ENCODE measurements at regions not wholly inside any gene's neighbourhood (a gene's known extent, or its start where the extent isn't known, plus 50 kb on each side); places are given as distances from the start of the nearest gene placed in this dataset.

DNA sequence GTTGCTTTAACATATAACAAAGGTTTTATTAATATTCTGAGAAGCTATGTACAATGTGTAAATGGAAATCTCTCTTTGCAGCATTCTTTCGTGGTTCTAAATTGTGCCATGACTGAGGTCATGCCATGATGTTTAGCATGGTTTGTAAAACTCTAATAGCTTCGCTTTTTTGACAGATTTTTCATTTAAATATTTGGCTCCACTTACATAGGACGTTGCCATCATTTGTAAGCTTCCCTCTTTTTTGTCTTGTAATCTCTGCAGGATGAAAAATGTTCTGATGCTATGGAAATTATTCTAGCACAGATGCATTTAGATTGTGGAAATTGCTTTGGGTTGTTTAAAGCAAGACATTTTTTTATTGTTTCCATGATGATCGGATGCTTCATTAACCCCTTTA, 1054.8 kb downstream of the MAT2B start:
- TF ChIP-seq, protein P1, sequence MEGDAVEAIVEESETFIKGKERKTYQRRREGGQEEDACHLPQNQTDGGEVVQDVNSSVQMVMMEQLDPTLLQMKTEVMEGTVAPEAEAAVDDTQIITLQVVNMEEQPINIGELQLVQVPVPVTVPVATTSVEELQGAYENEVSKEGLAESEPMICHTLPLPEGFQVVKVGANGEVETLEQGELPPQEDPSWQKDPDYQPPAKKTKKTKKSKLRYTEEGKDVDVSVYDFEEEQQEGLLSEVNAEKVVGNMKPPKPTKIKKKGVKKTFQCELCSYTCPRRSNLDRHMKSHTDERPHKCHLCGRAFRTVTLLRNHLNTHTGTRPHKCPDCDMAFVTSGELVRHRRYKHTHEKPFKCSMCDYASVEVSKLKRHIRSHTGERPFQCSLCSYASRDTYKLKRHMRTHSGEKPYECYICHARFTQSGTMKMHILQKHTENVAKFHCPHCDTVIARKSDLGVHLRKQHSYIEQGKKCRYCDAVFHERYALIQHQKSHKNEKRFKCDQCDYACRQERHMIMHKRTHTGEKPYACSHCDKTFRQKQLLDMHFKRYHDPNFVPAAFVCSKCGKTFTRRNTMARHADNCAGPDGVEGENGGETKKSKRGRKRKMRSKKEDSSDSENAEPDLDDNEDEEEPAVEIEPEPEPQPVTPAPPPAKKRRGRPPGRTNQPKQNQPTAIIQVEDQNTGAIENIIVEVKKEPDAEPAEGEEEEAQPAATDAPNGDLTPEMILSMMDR (IDR thresholded peaks at IDR 0.05; ENCODE audit: extremely low read depth, low read depth, low read length), result no peak
- H3K9me3 ChIP-seq (ENCODE audit: low read depth, low read length), result no peaks in the 10 kb centered on the region
- H4K20me1 ChIP-seq (ENCODE audit: insufficient read depth, low read length), result no peaks in the 10 kb centered on the region
- H3K79me2 ChIP-seq (ENCODE audit: insufficient read depth, low read length), result no peaks in the 10 kb centered on the region
- DNase-seq (ENCODE audit: insufficient read length, low spot score, missing footprints), result no peak
- no peak overlapping the region for H3K4me2 ChIP-seq (ENCODE audit: insufficient read depth, low read length)
- no peak overlapping the region for H3K27ac ChIP-seq (ENCODE audit: low read depth, low read length)
- no peaks in the 10 kb centered on the region for H3K27me3 ChIP-seq (ENCODE audit: insufficient read depth, low read length)
- H3K4me1 ChIP-seq (ENCODE audit: insufficient read depth, low read length), result no peaks in the 10 kb centered on the region
- H2AFZ ChIP-seq (ENCODE audit: low read length), result no peak overlapping the region
- no peaks in the 10 kb centered on the region for H3K36me3 ChIP-seq (ENCODE audit: insufficient read depth, low read length)
- no peak overlapping the region for H3K4me3 ChIP-seq (ENCODE audit: insufficient read depth, low read length)

DNA sequence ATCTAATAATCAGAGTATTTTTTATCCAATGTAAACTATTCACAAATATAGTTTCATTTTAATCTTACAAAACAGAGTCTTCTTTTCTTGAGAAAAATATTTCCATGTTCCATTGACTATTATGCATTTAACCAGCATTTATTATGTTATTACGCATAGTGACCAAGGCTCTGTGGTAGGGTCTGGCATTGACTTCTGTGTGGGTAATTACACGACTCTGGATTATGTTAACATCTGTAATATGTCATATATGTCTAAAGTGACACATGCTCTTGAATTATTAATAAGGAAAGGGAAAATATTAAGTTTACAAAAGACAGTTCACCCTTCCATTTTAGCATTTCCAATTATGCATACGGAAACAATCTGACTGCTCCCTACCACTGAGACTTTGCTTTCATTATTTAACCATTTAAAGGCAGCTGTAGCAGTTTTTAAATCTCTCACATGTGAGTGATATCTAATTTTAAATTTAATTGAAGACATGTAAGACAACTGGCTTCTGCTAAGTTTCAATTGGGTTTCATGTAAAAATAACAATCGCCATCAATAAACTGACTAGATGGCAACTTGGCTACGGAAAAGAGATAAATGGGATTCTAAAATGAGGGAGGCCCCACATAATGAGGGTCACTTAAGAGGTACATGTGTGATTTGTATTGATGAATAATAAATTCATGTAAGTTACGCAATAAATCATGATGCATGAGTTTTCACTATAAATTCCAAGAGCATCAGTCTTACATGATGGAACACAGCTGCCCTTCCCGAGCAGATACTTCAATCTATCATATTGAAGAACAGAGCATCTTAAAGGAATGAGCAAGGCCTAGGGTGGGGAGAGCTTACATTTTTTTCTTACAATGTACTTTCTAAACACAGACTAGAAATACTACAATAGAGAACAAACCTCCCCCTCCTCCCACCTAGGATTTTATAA, 1056.8 kb downstream of the MAT2B start:
- Histone ChIP-seq H3K4me2 (ENCODE audit: insufficient read depth, low read length) (no peak overlapping the region), H2AFZ (ENCODE audit: low read length) (no peak overlapping the region), H3K4me1 (ENCODE audit: insufficient read depth, low read length) (no peaks in the 10 kb centered on the region), H3K4me3 (ENCODE audit: insufficient read depth, low read length) (no peak overlapping the region), H3K27me3 (ENCODE audit: insufficient read depth, low read length) (no peaks in the 10 kb centered on the region), H3K27ac (ENCODE audit: low read depth, low read length) (no peak overlapping the region), H3K79me2 (ENCODE audit: insufficient read depth, low read length) (no peaks in the 10 kb centered on the region), H3K36me3 (ENCODE audit: insufficient read depth, low read length) (no peaks in the 10 kb centered on the region), H4K20me1 (ENCODE audit: insufficient read depth, low read length) (no peaks in the 10 kb centered on the region), H3K9me3 (ENCODE audit: low read depth, low read length) (no peaks in the 10 kb centered on the region)
- TF ChIP-seq, protein P1 (IDR thresholded peaks at IDR 0.05; ENCODE audit: extremely low read depth, low read depth, low read length), result no peak
- DNase-seq (ENCODE audit: insufficient read length, low spot score, missing footprints), result no peak

DNA sequence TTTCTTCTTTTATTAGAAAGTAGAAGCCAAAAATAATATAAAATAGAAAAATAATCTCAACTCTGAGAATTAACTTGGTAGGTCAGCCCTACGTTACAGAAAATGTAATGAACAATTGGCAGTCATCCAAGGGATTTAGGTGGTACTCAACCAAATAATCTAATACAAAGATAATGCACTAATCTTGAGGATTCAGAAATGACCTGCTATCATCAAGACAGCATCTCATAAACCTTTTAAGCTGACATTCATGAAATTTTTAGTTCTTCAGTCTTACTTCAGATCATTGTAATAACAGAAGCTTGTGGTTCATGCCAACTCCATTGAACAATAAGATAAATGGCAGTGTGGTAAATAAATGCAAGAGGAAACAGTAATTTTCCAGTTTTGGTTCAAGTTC, 1058.0 kb downstream of the MAT2B start:
- TF ChIP-seq, protein P1 (IDR thresholded peaks at IDR 0.05; ENCODE audit: extremely low read depth, low read depth, low read length), result no peak
- Histone ChIP-seq H3K9me3 (ENCODE audit: low read depth, low read length) (no peaks in the 10 kb centered on the region), H4K20me1 (ENCODE audit: insufficient read depth, low read length) (no peaks in the 10 kb centered on the region), H3K79me2 (ENCODE audit: insufficient read depth, low read length) (no peaks in the 10 kb centered on the region), H3K4me3 (ENCODE audit: insufficient read depth, low read length) (no peak overlapping the region), H3K27me3 (ENCODE audit: insufficient read depth, low read length) (no peaks in the 10 kb centered on the region), H3K36me3 (ENCODE audit: insufficient read depth, low read length) (no peaks in the 10 kb centered on the region), H3K4me2 (ENCODE audit: insufficient read depth, low read length) (no peak overlapping the region), H3K27ac (ENCODE audit: low read depth, low read length) (no peak overlapping the region), H3K4me1 (ENCODE audit: insufficient read depth, low read length) (no peaks in the 10 kb centered on the region), H2AFZ (ENCODE audit: low read length) (no peak overlapping the region)
- DNase-seq (ENCODE audit: insufficient read length, low spot score, missing footprints), result no peak

DNA sequence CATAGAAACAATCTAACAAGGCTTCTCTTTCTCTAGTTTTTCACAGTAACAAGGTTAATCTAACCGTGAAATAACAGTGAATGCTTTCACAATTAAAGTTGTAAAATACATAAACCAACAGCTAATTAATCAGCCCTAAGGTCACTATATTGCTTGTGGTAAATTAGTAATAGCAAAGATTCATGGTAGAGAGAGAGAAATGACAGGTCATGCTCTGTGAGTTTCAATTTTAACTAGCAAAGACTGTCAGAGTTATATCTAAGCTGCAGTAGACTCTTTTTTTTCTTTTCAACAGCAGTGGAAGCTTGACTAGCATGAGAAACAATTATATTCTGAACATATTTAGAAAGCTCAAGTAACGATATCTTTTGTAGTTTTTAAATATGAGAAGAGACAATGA, 1068.0 kb downstream of the MAT2B start:
- Histone ChIP-seq H3K79me2 (ENCODE audit: insufficient read depth, low read length) (no peaks in the 10 kb centered on the region), H4K20me1 (ENCODE audit: insufficient read depth, low read length) (no peaks in the 10 kb centered on the region), H3K36me3 (ENCODE audit: insufficient read depth, low read length) (no peaks in the 10 kb centered on the region), H3K4me3 (ENCODE audit: insufficient read depth, low read length) (no peak overlapping the region), H3K27me3 (ENCODE audit: insufficient read depth, low read length) (no peaks in the 10 kb centered on the region), H3K4me2 (ENCODE audit: insufficient read depth, low read length) (no peak overlapping the region), H3K4me1 (ENCODE audit: insufficient read depth, low read length) (no peaks in the 10 kb centered on the region), H2AFZ (ENCODE audit: low read length) (no peak overlapping the region), H3K27ac (ENCODE audit: low read depth, low read length) (no peak overlapping the region), H3K9me3 (ENCODE audit: low read depth, low read length) (no peaks in the 10 kb centered on the region)
- no peak for DNase-seq (ENCODE audit: insufficient read length, low spot score, missing footprints)
- TF ChIP-seq, protein P1 (IDR thresholded peaks at IDR 0.05; ENCODE audit: extremely low read depth, low read depth, low read length), result no peak
